ENCODE measurements at regions not wholly inside any gene's neighbourhood (a gene's known extent, or its start where the extent isn't known, plus 50 kb on each side); places are given as distances from the start of the nearest gene placed in this dataset.

GRCh38 chr1:55635856-55636255, 420.7 kb upstream of the USP24 start:
- in situ Hi-C loops (cut with HindIII; ENCODE audit: low sequenced_read_pairs) = no loop called here
- no peak for DNase-seq (ENCODE audit: low spot score)

DNA sequence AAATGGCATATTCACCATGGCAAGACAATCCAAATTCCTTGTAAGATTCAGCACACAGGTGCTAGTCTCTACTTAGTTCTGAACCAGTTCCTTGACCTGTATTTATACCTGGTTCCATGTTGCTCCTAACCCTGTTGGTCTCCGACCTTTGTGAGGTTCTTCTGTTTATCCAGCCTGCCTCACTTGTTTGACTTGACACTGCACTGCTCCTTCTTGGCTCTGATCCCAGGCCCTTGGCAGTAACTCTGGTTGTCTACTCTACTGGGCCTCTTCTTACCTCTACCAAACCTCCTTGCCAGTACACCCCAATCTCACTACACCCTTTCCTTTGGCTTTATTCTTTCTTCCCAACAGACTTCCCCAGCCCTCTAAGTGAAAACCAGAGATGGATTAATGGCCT, 419.4 kb upstream of the USP24 start:
- in situ Hi-C loops (cut with HindIII; ENCODE audit: low sequenced_read_pairs) = no loop called here
- no peak for DNase-seq (ENCODE audit: low spot score)

- in situ Hi-C loops (cut with HindIII; ENCODE audit: low sequenced_read_pairs) = no loop called here
- DNase-seq (ENCODE audit: low spot score) = no peak
Observed at GRCh38 chr1:55632906-55633305, 417.7 kb upstream of the USP24 start.

GRCh38 chr1:55632058-55632457, 416.9 kb upstream of the USP24 start:
- in situ Hi-C loops (cut with HindIII; ENCODE audit: low sequenced_read_pairs) = no loop called here

DNA sequence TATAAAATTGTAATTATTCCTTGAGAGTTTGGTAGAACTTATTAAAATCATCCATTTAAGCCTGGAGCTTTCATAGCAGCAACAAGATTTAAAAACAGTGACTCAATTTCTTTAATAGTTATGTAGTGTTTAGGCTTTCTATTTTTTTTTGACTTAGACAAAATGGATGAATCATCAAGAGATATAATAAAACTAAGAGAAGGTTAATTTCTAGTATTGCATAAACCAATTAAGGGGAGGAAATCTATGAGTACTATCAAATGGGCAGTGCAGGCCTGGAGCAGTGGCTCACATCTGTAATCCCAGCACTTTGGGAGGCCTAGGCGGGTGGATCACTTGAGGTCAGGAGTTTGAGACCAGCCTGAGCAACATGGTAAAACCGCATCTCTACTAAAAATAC, 416.3 kb upstream of the USP24 start:
- no peak for DNase-seq (ENCODE audit: low spot score)
- in situ Hi-C loops (cut with HindIII; ENCODE audit: low sequenced_read_pairs) = no loop called here

More at GRCh38 chr1:55632058-55632457, 416.9 kb upstream of the USP24 start:
- DNase-seq (ENCODE audit: low spot score) = no peak

GRCh38 chr1:55626326-55626725, 411.2 kb upstream of the USP24 start:
- in situ Hi-C loops (cut with HindIII; ENCODE audit: low sequenced_read_pairs) = no loop called here
- no peak for DNase-seq (ENCODE audit: low spot score)

DNA sequence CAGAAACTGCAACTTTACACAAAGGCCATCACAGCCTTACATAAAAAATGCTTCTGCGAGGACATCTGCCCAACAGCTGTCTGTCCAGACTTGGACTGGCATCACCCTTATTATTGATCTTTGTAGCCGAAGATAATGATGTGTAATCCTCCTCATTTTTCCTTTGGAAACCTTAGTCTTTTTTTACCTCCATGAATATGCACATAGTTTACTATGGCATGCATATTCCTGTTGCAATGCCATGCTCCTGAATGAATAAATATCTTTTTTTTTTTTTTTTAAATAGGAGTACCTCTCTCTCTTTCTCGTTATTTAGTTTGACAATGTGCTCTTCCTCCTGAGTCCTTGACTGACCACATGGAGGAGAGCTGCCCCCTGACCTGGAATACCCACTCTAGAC, 409.6 kb upstream of the USP24 start:
- no peak for DNase-seq (ENCODE audit: low spot score)
- in situ Hi-C loops (cut with HindIII; ENCODE audit: low sequenced_read_pairs) = no loop called here

- no peak for DNase-seq (ENCODE audit: low spot score)
- in situ Hi-C loops (cut with HindIII; ENCODE audit: low sequenced_read_pairs) = no loop called here
Observed at GRCh38 chr1:55623311-55623710, 408.1 kb upstream of the USP24 start.

DNA sequence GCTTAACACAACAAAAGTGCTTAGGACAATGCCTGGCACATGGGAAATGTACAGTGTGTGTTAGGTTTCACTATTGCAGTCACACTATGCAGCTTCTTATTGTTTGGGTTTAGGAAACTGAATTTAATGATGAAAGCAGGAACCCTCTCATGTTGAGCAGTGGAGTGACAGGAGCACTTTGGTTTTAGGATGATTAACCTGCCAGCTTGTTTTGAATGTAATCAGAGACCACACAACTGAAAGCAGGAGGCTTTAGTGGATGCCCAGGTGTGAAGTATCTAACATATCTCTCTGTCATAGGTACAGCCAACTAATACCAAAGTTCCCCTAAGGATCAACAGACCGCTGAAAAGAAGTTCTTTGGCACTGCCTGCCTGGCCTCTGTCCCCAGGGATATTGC, 406.9 kb upstream of the USP24 start:
- in situ Hi-C loops (cut with HindIII; ENCODE audit: low sequenced_read_pairs) = no loop called here
- no peak for DNase-seq (ENCODE audit: low spot score)

- no peak for DNase-seq (ENCODE audit: low spot score)
- in situ Hi-C loops (cut with HindIII; ENCODE audit: low sequenced_read_pairs) = no loop called here
Observed at GRCh38 chr1:55618199-55618598, 403.0 kb upstream of the USP24 start.

- no peak for DNase-seq (ENCODE audit: low spot score)
- in situ Hi-C loops (cut with HindIII; ENCODE audit: low sequenced_read_pairs) = no loop called here
Observed at GRCh38 chr1:55617288-55617982, 402.3 kb upstream of the USP24 start.

GRCh38 chr1:55612988-55613387, 397.8 kb upstream of the USP24 start:
- peak; percentile 2 for DNase-seq (ENCODE audit: low spot score)
- in situ Hi-C loops (cut with HindIII; ENCODE audit: low sequenced_read_pairs) = no loop called here

GRCh38 chr1:55611123-55611522, 396.0 kb upstream of the USP24 start:
- in situ Hi-C loops (cut with HindIII; ENCODE audit: low sequenced_read_pairs) = no loop called here
- DNase-seq (ENCODE audit: low spot score) = no peak

- no peak for DNase-seq (ENCODE audit: low spot score)
- in situ Hi-C loops (cut with HindIII; ENCODE audit: low sequenced_read_pairs) = no loop called here
Observed at GRCh38 chr1:55610203-55610602, 395.0 kb upstream of the USP24 start.

GRCh38 chr1:55609630-55610029, 394.5 kb upstream of the USP24 start:
- in situ Hi-C loops (cut with HindIII; ENCODE audit: low sequenced_read_pairs) = no loop called here
- no peak for DNase-seq (ENCODE audit: low spot score)

GRCh38 chr1:55605155-55605554, 390.0 kb upstream of the USP24 start:
- no peak for DNase-seq (ENCODE audit: low spot score)
- in situ Hi-C loops (cut with HindIII; ENCODE audit: low sequenced_read_pairs) = no loop called here

DNA sequence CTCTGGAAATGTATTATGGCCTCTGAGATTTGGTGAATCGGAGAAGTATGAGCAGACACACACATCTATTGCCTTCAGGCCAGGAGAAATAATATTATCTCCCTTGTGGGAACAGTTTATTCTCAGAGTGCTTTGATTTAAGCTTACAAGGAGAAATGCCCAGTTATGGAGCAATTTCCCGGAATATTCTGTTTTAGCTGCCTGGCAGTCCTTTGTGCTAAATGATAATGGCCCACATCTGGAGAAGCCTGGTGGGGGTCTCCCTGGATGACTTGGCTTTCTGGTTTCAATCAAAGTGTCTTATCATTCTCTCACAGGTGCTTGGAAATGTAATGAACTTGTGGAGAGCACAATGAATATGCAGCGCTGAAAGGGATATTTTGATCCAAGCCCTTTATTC, 389.6 kb upstream of the USP24 start:
- in situ Hi-C loops (cut with HindIII; ENCODE audit: low sequenced_read_pairs) = no loop called here
- DNase-seq (ENCODE audit: low spot score) = no peak

DNA sequence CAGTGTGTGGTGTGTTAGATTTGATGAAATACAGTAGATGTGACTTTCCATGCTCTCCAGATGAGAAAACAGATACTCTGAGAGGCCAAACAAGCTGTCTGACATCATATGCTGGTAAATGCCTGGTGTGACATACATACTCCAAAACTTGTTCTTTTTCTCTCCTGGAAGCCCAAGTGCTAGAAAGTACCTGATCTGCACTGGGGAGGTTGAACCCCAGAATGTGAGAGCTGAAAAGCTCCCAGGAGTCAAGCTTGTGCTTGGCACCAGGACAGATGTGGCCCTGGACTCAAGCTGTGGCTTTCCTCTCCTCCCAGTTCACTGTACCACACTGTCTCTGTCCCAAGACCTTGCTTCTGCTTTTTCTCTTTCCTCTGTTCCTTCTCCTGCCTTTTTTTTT, 389.0 kb upstream of the USP24 start:
- in situ Hi-C loops (cut with HindIII; ENCODE audit: low sequenced_read_pairs) = no loop called here
- DNase-seq (ENCODE audit: low spot score) = no peak

- no peak for DNase-seq (ENCODE audit: low spot score)
- in situ Hi-C loops (cut with HindIII; ENCODE audit: low sequenced_read_pairs) = no loop called here
Observed at GRCh38 chr1:55600242-55600641, 385.1 kb upstream of the USP24 start.

DNA sequence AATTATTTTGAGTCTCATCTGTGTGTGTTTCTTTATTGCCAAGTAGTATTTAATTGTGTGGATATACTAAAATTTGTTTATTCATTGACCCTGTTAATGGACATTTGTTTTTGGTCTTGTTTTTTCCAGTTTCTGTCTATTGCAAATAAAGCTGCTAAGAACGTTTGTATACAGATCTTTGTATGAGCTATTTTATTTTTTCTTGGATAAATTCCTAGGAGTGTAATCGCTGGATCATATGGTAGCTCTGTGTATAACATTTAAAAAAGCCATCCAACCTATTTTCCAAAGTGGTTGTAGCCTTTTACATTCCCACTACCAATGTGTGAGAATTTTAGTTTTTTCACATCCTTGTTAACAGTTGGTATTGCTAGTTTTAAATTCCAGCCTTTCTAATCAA, 382.7 kb upstream of the USP24 start:
- in situ Hi-C loops (cut with HindIII; ENCODE audit: low sequenced_read_pairs) = no loop called here
- no peak for DNase-seq (ENCODE audit: low spot score)

DNA sequence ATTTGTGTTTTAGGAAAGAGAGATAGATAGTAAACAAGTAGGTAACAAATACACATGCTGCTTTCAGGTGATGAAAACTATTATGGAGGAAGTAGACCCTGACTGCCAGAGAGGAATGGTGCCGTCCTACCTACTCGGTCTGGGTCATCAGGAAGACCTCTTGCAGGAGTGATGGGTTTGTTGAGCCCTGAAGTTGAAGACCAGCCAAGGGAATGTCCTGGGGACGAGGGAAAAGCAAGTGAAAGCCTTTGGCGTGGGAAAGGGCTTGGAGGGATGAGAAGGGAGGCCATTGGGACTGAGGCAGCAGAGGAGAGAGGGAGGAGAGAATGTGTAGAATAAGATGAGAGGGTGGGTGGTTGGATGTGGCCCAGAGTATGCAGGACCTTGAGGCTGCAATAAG, 379.5 kb upstream of the USP24 start:
- in situ Hi-C loops (cut with HindIII; ENCODE audit: low sequenced_read_pairs) = no loop called here
- no peak for DNase-seq (ENCODE audit: low spot score)

- DNase-seq (ENCODE audit: low spot score) = no peak
- in situ Hi-C loops (cut with HindIII; ENCODE audit: low sequenced_read_pairs) = no loop called here
Observed at GRCh38 chr1:55593298-55593697, 378.1 kb upstream of the USP24 start.

Data from G401 (cell line).